Activated CD4-positive, alpha-beta T cell treated with anti-CD3 and anti-CD28 coated beads, Interleukin-2, amount 10 ng/mL, durations not matched to agents 24 days and 14 days (primary cell): ENCODE measurements at regions not wholly inside any gene's neighbourhood (a gene's known extent, or its start where the extent isn't known, plus 50 kb on each side); places are given as distances from the start of the nearest gene placed in this dataset.

Experiments
- DNase-seq: peaks from one replicate; pipeline ENCODE4 v3.0.0; 2022
- H3K27ac Mint-ChIP-seq: one replicate; pipeline ENCODE4 v1.8.0; 2022; ENCODE audit warnings: mild to moderate bottlenecking, mixed read lengths
- H3K27me3 Mint-ChIP-seq: one replicate; pipeline ENCODE4 v1.8.0; 2022; ENCODE audit warnings: mixed read lengths
- H3K36me3 Mint-ChIP-seq: one replicate; pipeline ENCODE4 v1.8.0; 2022; ENCODE audit warnings: low read depth, mild to moderate bottlenecking, mixed read lengths
- H3K4me1 Mint-ChIP-seq: one replicate; pipeline ENCODE4 v1.8.0; 2021; ENCODE audit warnings: mixed read lengths
- H3K4me3 Mint-ChIP-seq: one replicate; pipeline ENCODE4 v1.8.0; 2022; ENCODE audit warnings: mild to moderate bottlenecking, moderate library complexity, mixed read lengths
- H3K9me3 Mint-ChIP-seq: one replicate; pipeline ENCODE4 v1.8.0; 2021; ENCODE audit warnings: mixed read lengths
- intact Hi-C: fragments of 100-400 bp; cut with micrococcal nuclease; formaldehyde crosslinking; loops from one replicate; pipeline ENCODE4 v1.15.1; 2023

DNA sequence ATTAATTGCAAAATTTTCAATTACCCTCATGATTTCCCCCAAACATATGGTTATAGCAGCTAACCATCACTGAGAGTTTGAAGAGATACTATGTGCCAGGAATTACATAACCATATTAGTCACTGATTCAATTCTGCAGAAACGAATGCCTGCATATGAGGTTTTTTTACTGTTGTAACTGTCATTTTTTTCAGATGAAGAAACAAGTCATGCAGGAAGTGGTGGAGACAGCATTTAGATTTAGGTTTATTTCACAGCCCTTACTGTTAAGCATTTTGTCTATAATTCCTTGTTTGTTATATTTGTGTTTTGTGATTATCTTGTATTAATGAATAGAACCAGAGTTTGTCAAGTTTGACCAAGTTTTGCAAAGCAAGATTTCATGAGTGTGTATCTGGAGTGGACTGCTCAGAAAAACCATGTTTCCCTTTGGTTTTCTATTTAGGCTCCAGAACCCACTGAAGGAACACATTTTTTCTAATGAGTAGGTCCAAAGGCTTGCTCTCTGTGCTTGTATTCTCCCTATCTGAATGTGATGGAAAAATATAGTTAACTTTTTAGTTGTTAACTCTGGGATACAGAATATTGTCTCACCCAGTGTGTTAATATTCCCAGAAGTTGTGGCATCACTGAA lies 308.5 kb upstream of the ADAMTS5 start:
- no peak for DNase-seq
- no peak overlapping the region for H3K27ac Mint-ChIP-seq
- H3K27me3 Mint-ChIP-seq = no peaks in the 10 kb centered on the region
- intact Hi-C loops = no loop called here
- no peaks in the 10 kb centered on the region for H3K4me1 Mint-ChIP-seq
- H3K9me3 Mint-ChIP-seq = no peaks in the 10 kb centered on the region
- H3K4me3 Mint-ChIP-seq = no peak overlapping the region
- H3K36me3 Mint-ChIP-seq = no peaks in the 10 kb centered on the region

DNA sequence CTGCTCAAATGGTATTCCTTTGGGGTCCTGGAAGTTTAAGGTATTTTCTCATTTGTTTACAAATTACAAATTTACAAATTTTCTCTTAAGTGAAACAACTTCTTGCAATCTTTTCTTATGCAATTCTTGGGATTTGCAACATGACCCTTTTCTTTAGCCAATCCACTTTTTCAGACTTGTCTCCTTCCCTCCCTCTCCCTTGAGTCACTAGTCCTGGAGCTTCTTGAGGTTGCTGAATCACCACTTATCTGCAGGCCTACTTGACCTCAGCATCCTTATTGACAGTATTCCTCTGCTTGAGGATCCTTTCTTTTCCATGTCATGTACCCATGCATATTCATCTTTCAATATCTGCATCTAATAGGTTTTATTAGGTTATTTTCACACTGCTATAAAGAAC lies 302.8 kb upstream of the ADAMTS5 start:
- no peaks in the 10 kb centered on the region for H3K9me3 Mint-ChIP-seq
- H3K36me3 Mint-ChIP-seq = no peaks in the 10 kb centered on the region
- no peaks in the 10 kb centered on the region for H3K4me1 Mint-ChIP-seq
- DNase-seq = no peak
- H3K27me3 Mint-ChIP-seq = no peaks in the 10 kb centered on the region
- intact Hi-C loops = no loop called here
- no peak overlapping the region for H3K4me3 Mint-ChIP-seq
- no peak overlapping the region for H3K27ac Mint-ChIP-seq

GRCh38 chr21:27268290-27268689 lies 301.4 kb upstream of the ADAMTS5 start:
- intact Hi-C loops = no loop called here
- DNase-seq = no peak
- H3K4me1 Mint-ChIP-seq = no peaks in the 10 kb centered on the region
- H3K27ac Mint-ChIP-seq = no peak overlapping the region
- H3K27me3 Mint-ChIP-seq = no peaks in the 10 kb centered on the region
- H3K36me3 Mint-ChIP-seq = no peaks in the 10 kb centered on the region
- no peaks in the 10 kb centered on the region for H3K9me3 Mint-ChIP-seq
- no peak overlapping the region for H3K4me3 Mint-ChIP-seq

GRCh38 chr21:27265949-27266348 lies 299.1 kb upstream of the ADAMTS5 start:
- no peaks in the 10 kb centered on the region for H3K27me3 Mint-ChIP-seq
- intact Hi-C loops = no loop called here
- H3K4me3 Mint-ChIP-seq = no peak overlapping the region
- no peaks in the 10 kb centered on the region for H3K4me1 Mint-ChIP-seq
- no peaks in the 10 kb centered on the region for H3K9me3 Mint-ChIP-seq
- H3K36me3 Mint-ChIP-seq = no peaks in the 10 kb centered on the region
- no peak for DNase-seq
- no peak overlapping the region for H3K27ac Mint-ChIP-seq

DNA sequence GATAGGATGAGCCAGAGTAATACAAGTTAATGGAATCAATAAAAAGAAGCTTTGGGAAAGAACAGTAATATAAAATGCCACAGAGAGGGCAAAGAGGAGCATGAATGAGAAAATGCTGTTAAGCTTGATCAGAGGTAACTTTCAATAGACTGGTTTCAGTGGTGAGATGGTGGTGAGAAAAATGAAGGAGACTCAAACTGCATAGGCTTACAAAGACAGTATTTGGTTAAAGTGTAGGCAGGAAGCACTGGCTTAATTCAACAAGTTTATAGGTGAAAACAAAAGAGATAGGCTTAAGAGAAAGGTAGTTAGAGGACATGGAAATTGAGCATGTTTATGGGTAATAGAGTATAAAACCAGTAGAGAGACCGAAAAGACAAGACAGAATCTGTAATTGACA lies 298.6 kb upstream of the ADAMTS5 start:
- Mint-ChIP-seq H3K36me3 (no peaks in the 10 kb centered on the region), H3K4me3 (no peak overlapping the region), H3K9me3 (no peaks in the 10 kb centered on the region), H3K27me3 (no peaks in the 10 kb centered on the region), H3K4me1 (no peaks in the 10 kb centered on the region), H3K27ac (no peak overlapping the region)
- intact Hi-C loops = no loop called here
- DNase-seq = no peak

DNA sequence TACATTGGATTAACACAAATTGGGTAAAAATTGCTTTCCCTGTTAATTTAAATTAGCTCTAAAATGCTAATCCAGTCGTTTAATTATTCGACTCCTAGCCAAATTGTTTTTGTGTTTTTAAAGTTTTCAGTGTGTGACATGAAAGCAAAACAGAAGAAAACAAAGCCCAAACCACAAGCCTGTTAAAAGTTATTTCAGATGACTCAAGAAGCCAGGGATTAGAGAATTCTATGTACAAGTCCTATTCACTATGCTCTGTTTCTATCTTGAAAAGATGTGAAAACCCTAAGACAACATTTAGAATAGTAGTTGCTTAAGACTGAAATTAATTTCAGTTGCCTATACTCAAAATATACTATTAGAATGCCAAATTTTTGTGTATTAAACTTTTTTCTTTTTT lies 294.8 kb upstream of the ADAMTS5 start:
- no peak overlapping the region for H3K27ac Mint-ChIP-seq
- no peaks in the 10 kb centered on the region for H3K4me1 Mint-ChIP-seq
- H3K9me3 Mint-ChIP-seq = no peaks in the 10 kb centered on the region
- no peak overlapping the region for H3K4me3 Mint-ChIP-seq
- DNase-seq = no peak
- H3K27me3 Mint-ChIP-seq = no peaks in the 10 kb centered on the region
- no peaks in the 10 kb centered on the region for H3K36me3 Mint-ChIP-seq
- intact Hi-C loops = no loop called here

DNA sequence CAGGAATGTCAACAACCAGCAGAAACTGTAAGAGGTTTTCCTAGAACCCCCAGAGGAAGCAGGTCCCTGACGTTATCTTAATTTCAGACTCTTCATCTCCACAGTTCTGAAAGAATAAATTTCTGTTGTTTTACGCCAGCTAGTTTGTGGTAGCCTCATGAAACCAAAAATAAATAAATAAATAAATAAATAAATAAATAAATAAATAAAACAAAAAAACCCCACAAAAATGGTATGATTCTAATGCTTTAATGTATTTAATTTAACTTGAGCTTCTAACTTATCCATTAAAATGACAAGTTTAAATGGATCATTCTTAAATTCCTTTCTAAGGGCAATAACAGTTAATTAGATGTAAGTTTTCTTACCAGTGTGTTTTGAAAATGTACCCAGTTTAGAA lies 293.8 kb upstream of the ADAMTS5 start:
- DNase-seq = no peak
- H3K36me3 Mint-ChIP-seq = no peaks in the 10 kb centered on the region
- H3K4me1 Mint-ChIP-seq = no peaks in the 10 kb centered on the region
- H3K4me3 Mint-ChIP-seq = no peak overlapping the region
- no peak overlapping the region for H3K27ac Mint-ChIP-seq
- intact Hi-C loops = no loop called here
- H3K27me3 Mint-ChIP-seq = no peaks in the 10 kb centered on the region
- H3K9me3 Mint-ChIP-seq = no peaks in the 10 kb centered on the region

DNA sequence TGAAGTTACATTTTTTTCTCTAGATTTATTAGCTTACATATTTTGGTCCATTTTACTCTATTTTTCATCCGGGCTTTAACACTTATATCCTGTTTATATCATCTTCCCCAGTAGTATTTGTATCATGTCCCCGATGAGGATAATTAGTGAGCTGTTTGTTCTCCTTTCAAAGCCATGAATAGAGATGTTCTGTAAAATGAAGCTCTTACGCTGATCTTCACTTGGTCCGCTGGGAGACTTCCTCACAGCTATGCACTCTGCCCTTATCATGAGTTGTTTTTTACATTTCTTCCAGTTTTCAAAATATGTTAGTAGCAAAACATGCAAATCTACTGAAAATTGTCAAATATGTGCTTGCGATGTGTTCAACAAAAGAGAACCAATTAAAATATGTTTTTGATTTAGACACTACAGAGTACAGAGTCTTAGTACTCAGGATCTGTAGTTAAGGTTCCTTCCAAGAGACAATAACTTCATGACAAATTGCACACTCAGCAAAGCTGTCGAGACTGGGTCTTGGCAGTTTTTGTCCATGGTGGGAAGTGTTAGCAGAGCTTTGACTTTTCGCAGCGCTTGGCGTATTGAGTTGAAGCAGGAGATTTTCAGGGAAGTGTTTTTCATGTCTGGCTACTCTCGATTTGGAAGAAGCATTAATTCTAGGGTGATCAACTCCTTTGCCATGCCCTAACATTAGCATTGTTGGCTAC lies 292.0 kb upstream of the ADAMTS5 start:
- Mint-ChIP-seq H3K4me3 (no peak overlapping the region), H3K27ac (no peak overlapping the region), H3K36me3 (no peaks in the 10 kb centered on the region), H3K4me1 (no peaks in the 10 kb centered on the region), H3K9me3 (no peaks in the 10 kb centered on the region), H3K27me3 (no peaks in the 10 kb centered on the region)
- no peak for DNase-seq
- intact Hi-C loops = no loop called here

- Mint-ChIP-seq H3K4me3 (no peak overlapping the region), H3K4me1 (no peaks in the 10 kb centered on the region), H3K27me3 (no peaks in the 10 kb centered on the region), H3K27ac (no peak overlapping the region), H3K36me3 (no peaks in the 10 kb centered on the region), H3K9me3 (no peaks in the 10 kb centered on the region)
- intact Hi-C loops = no loop called here
- no peak for DNase-seq
Measured at GRCh38 chr21:27257908-27258556, 291.1 kb upstream of the ADAMTS5 start.

GRCh38 chr21:27257226-27257625 lies 290.3 kb upstream of the ADAMTS5 start:
- intact Hi-C loops = no loop called here
- Mint-ChIP-seq H3K4me3 (no peak overlapping the region), H3K4me1 (no peaks in the 10 kb centered on the region), H3K27me3 (no peaks in the 10 kb centered on the region), H3K36me3 (no peaks in the 10 kb centered on the region), H3K27ac (no peak overlapping the region), H3K9me3 (no peaks in the 10 kb centered on the region)
- no peak for DNase-seq

DNA sequence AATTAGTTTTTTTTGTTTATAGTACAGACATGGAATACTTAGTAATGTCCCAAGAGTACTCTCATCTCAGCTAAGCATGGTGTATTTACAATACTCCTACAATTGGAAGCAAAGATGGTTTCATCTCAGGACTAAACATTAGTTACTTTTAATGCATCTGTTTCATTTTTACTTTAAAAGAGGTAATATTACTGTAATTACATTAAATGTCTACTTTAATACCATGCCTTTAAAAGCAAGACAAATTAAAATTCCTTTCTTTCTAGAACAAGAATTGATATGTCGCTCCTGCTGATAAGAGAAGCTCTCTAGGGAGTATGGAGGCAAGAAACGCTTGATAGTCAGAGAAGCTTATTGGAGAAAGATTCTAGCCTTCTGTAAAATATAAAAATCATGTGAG lies 284.9 kb upstream of the ADAMTS5 start:
- intact Hi-C loops = no loop called here
- no peak for DNase-seq
- Mint-ChIP-seq H3K27me3 (no peaks in the 10 kb centered on the region), H3K9me3 (no peaks in the 10 kb centered on the region), H3K4me1 (no peaks in the 10 kb centered on the region), H3K4me3 (no peak overlapping the region), H3K36me3 (no peaks in the 10 kb centered on the region), H3K27ac (no peak overlapping the region)

- no peak overlapping the region for H3K27ac Mint-ChIP-seq
- H3K27me3 Mint-ChIP-seq = no peaks in the 10 kb centered on the region
- H3K36me3 Mint-ChIP-seq = no peaks in the 10 kb centered on the region
- no peak for DNase-seq
- H3K9me3 Mint-ChIP-seq = no peaks in the 10 kb centered on the region
- no peak overlapping the region for H3K4me3 Mint-ChIP-seq
- no peaks in the 10 kb centered on the region for H3K4me1 Mint-ChIP-seq
- intact Hi-C loops = no loop called here
Measured at GRCh38 chr21:27250366-27250765, 283.5 kb upstream of the ADAMTS5 start.

DNA sequence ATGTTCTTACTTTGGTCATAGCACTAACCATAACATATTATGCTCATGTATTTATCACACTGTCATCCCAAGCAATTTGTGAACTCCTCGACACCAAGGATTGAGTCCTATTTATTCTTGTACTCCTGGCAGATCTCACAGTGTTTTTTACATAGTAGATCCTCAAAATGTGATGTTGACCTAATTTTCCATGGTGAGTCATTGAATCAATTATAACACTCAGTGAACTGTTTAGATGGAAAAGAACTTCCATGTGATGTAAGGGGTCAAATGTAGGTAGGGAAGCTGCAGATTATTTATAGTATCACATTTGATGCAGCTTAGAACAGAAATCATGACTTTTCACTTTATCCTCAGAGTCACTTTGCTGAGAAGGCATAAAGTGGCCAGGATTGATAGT lies 281.9 kb upstream of the ADAMTS5 start:
- intact Hi-C loops = no loop called here
- no peaks in the 10 kb centered on the region for H3K36me3 Mint-ChIP-seq

GRCh38 chr21:27246741-27247140 lies 279.9 kb upstream of the ADAMTS5 start:
- Mint-ChIP-seq H3K27ac (no peak overlapping the region), H3K4me1 (no peaks in the 10 kb centered on the region), H3K36me3 (no peaks in the 10 kb centered on the region), H3K9me3 (no peaks in the 10 kb centered on the region), H3K4me3 (no peak overlapping the region), H3K27me3 (no peaks in the 10 kb centered on the region)
- intact Hi-C loops = no loop called here
- DNase-seq = no peak

More for the DNA sequence above, 281.9 kb upstream of the ADAMTS5 start:
- Mint-ChIP-seq H3K9me3 (no peaks in the 10 kb centered on the region), H3K4me1 (no peaks in the 10 kb centered on the region), H3K4me3 (no peak overlapping the region), H3K27me3 (no peaks in the 10 kb centered on the region), H3K27ac (no peak overlapping the region)
- no peak for DNase-seq
